ENCODE measurements at regions not wholly inside any gene's neighbourhood (a gene's known extent, or its start where the extent isn't known, plus 50 kb on each side); places are given as distances from the start of the nearest gene placed in this dataset.

DNA sequence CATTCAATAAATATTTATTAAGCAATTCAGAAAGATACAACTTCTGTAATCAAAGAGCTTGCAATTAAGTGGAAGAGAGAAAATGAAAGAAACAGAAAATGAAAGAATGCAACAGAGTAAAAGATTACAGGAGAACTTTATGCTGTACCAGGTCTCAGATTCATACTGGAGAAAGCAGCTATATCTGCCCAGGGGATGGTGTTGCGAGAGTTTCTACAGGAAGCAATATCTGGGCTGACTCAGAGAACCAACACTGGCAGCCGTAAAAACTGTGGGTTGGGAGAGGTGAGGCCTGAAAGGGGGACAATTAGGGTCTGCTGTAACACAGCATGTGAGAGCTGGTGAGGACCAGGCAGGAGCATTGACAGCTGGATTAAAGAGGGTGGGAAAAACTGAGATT, 256.7 kb upstream of the TCF21 start:
- no peak for FAIRE-seq

DNA sequence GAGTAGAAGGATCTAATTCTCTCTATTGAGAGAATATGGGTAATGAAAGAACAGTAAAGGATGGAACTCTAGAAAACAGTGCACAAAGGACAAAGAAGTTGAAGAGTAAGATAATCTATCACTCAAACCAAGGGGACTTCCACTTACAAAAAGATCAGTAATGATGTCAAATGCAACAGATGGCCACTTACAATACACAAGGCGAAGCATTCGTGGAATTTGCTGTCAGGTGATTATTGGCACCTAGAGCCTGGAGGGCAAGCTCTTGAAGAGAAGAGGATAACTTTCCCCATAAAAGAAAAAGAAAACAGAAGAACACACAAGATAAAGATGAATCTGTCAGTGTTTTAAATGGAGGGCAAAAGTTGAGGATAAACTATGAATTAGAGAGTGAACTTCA, 256.0 kb upstream of the TCF21 start:
- FAIRE-seq: no peak

DNA sequence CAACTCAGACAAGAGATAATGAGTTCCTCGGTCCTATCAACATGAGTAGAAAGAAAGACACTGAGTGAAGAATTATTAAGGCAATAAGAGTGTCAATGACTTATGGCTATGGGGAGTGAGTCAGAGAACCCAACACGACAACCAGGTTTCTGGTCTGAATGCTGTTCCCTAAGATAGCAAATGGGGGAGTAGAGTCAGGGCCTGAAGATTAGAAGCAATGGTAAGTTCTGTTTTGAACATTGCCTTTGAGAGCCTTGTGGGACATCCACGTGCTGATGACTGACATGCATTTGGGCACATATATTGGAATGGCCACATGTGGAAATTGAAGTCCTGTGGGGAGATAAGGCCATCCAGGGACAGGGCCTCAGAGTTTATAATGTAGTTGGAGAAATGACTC, 254.4 kb upstream of the TCF21 start:
- no peak for FAIRE-seq

DNA sequence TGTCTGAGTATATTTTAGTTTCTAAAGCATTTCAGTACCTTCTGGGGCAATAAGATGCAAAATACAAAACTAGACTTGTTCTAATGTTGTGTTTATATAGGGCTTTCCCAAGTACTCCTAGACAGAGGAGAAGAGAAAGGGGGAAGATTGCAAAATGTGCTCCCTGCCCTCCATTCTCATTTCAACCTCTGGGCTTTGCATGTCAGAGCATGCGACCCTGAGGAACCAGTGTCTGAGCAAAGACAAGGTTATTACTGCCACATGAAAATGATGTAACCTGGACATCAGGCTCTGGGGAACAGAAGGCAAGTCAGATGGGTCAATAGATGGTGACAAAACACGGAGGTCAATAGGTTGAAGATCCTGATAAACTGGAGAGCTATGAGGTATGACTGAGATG, 253.5 kb upstream of the TCF21 start:
- FAIRE-seq: no peak

DNA sequence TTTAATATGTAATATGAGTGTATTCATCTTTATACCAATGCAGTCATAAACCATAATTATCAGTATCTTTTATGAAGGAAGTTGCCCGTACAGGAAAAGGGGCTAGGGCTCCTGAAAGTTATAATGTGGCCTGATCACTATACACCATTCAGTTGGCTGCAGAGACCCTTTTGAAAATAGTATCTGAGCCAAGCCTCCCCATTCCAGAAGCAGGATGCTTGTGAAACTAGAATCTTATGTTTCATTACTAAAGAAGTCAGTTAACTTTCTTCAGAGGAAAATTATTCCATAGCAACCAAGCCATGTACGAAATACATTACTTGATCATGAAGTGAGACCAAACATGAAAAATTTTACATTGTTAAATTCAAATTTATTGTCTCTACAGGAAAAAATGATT, 251.5 kb upstream of the TCF21 start:
- FAIRE-seq: peak; percentile 64

DNA sequence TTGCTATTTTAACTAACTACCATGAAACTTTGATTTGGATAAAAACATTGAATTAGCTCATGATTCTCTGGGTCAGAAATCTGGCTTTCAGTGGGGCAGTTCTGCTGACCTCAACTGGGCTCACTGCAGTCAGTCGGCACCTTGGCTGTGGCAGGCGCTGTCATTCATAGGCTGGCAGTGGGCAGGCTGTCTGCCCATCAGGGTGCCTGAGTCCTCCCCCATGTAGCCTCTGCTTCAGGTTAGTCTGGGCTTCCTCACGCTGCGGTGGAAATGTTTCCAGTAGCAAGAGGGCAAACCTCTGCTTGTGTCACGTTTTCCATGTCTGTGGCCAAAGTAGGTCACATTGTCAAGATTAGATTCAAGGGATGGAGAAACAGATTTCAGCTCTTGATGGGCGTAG, 251.0 kb upstream of the TCF21 start:
- FAIRE-seq: no peak

DNA sequence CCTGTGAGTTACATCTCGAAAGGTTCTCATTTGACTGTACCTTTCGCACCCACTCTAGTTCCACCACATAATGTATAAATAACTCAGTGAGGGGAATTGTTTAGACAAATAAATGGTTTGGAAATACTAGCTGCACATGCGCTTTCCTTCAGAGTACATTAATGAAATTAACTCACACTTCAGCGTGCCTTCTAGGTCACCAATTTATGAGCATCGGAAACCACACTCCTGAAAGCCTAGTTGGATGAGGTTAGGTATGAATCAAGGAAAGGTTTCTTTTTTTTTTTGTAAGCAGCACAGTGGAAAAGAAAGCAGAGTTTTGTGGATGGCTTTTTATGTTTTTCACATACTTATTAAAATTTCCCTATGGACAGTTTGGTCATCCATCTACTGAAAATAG, 247.8 kb upstream of the TCF21 start:
- no peak for FAIRE-seq

DNA sequence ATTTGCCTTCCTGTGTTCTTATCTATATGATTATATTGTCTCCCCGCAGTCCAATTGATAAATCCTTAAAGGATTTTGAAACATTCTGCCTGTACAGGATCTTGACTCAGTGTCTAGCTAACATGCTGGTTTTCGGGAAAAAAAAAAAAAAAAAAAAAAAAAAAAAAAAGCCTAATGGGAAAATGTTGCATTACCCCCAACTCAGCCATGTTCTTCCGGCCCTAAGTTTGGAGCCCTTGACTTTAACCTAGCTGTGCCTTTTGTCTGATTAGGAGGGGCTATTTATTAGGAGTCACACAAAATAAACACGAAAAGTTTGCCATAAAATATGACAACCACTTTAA, 244.4 kb upstream of the TCF21 start:
- FAIRE-seq: no peak

DNA sequence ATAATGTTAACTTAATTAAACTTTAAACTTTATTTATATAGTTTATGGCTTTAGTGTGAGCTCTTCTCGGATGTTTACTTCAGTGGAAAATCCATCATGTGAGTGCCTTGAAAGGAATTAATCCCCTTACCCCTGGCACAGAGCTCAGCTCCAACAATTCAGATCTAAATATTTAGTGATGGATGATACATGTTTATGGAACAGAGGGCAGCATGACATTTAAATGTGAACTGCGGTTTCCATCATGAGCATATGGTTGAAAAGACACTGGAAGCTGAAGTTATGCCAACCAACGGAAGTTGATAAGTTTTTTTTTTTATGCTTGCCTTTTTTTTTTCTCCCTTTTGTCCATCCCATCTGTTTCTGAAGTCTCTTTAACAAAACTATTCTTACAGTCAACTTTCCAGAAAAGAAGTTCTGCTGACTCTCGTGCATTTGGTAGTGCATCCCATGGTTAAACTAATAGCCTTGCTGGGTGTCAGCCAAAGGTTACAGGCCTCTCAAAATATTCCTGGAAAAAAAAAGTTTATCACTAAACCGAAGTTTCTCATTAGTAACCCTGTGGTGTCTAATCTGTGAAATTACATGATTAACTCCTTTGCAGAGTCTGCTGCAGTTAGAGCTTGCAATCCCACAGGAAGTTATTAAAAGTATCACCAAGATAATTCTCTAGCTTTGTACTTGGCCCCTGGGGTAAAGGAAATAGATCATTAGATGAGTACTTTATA, 243.9 kb upstream of the TCF21 start:
- peak; percentile 97 for FAIRE-seq

DNA sequence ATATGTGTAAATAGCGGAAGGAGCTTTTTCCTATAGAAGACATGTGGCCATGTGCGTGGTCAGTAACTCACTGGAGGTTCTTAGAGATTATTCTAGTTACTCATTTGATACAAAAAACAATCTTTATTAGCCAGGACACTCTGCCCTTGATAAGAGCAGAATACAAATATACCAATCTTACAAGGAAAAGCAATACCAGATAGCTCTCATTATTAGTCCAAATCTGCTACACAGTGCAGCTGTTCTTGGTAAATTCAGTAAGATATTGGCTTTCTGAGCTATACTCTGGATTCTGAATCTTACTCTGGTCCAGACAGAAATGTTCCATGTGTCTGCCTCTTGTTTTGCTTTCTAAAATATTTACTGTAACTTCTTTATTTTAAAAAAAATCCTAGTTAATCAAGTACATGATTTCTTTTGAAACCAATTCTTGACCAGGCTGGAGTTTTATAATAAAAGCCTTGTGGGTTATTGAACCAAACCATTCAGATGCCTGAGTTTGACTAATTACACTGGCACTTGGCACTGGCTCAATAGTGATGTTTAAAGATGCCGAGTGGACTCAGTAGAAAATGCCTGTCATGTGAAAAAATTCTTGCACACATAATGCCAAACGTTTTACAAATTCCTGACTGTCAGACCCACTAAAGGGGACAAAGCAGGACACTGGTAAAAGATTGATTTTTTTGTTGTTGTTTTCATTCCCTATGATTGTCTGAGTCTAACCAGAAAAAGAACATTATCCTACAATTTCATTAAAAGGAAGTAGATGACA, 242.8 kb upstream of the TCF21 start:
- FAIRE-seq: no peak

DNA sequence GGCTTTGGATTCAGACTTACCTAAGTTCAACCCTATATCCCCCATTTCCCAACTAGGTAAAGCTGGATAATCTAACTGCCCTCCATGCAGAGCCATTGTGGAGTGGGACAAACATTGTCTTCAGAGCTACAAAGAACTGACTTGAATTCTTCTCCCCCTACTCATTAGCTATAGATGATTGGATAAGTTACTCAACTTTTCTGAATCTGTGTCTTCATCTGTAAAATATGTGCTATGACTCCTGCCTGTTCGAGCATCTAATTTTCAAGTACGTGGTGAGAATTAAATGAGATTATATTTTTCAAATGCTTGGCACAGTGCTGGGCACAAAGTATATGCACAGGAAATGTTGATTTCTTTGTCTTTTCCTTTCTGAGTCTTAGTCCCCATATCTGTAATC, 240.3 kb upstream of the TCF21 start:
- no peak for FAIRE-seq

DNA sequence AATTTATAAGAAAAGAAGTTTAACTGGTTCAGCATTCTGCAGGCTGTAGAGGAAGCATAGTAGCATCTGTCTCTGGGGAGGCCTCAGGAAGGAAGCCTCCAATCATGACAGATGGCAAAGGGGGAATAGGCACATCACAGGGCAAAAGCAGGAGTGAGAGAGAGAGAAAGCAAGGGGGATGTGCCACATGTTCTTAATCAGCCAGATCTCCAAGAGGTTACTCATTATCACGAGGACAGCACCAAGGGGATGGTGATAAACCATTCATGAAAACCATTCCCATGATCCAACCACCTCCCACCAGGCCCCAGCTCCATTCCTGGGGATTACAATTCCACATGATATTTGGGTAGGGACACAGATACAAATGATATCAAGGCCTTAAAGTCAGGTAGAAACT, 217.5 kb upstream of the TCF21 start:
- no peak for FAIRE-seq

DNA sequence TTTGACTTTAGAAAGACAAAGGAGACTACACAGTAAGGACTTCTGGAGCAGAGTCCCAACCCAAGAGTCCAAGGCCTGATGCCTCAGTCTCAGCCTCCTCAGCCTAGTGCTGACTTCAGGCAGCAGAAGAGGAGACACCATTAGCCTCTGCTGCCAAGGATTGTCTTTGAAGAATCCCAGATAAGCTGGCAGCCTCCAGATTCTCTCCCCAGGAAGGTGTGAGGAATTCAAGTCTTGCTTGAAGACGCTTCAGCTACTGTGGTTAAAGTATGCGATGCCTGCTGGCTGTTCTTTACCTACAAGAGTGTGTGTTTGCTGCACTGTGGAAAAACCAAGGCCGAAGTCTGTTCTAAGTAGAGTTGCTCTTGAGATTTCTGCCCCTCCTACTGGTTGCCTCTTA, 215.9 kb upstream of the TCF21 start:
- FAIRE-seq: no peak

DNA sequence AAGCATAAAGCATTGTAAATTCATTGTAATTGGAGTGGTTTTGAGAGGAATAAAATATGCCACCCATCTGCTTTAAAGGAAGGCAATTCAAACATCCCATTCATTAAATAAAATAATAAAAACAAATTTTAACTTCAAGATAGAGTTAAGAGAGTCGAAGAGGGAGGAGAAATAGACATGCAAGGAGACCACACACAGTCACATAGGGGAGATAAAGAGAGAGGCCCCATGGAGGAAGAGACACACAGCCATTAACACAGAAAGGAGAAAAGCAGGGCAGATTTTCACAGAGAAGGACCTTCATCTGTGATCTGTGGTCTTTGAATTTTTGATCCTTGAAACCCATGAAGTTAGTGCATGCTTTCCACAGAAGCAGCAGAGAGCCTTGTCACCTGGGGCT, 214.3 kb upstream of the TCF21 start:
- peak; percentile 50 for FAIRE-seq

DNA sequence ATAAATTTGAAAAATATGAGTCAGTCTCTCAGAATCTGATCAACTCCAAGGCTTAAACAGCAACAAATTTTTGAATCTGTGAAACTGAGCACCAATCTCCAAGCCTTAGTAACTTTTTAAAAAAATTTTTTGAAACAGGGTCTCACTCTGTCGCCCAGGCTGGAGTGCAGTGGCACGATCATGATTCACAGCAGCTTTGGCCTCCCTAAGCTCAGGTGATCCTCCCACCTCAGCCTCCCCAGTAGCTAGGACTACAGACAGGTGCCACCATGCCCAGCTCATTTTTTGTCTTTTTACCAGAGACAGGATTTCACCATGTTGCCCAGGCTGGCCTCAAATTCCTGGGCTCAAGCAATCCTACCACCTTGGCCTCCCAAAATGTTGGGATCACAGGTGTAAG, 207.9 kb upstream of the TCF21 start:
- no peak for FAIRE-seq

DNA sequence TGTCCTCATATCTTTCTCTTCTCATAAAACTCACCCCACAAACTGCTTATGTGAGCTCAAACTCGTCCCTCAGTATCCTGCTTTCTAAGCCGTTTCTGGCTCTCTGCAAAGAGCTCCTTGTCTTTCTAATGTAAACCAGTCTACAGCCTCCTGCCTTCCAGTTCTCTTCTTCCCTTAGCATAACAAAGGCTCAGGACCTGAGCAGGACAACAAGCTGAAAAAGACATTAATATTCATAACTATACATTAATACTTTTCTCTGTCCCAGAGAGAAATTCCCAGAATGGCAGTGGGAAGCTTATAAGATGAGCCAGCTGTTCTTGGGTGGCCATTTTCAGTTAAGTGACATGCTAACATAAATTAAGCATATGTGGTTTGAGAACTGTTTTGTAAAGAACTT, 207.0 kb upstream of the TCF21 start:
- FAIRE-seq: no peak

DNA sequence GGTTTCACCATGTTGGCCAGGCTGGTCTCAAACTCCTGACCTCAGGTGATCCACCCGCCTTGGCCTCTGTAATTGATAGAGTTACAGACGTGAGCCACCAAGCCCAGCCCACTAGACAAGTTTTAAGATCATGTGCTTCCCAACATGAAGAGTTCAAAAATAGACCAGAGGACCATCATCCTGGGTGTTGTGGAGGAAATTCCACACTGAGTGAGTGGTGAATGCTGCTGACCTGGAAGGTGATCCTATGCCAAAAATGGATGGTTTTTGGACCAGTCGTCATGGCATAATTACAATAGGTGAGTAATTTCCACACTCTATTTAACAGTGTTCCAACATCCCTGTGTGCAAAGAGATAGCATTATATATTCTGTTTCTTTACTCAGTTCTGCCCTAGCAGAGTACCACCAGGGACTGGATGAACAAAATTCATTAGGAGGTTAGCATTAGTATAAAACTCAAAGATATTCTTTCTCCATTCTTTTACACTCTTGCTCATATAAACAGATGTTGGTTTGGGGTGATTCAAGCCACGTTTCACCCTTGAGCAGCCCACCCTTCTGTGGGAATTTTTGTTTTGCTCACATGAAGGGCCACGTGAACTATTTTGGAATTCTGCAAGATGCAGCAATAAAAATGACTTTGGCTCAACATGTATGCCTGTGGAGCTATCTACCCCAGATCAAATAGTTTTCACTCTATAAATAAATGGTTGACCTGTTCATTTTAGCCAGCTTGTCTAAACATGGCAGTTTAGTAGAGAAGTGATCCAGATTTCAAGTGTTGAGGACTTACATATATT, 206.2 kb upstream of the TCF21 start:
- FAIRE-seq: peak; percentile 96

DNA sequence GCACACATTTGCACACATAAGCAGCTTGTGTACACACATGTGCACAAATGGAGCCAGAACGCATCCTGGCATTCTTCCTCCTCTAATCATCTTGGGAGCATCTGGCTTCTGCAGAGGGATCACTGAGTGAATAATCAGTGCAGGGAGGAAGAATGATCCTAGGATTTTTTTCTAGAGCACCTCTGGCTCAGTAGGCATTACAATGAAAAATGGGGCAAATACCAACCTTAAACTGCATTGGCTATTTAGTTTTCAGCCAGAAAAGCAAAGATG, 205.7 kb upstream of the TCF21 start:
- FAIRE-seq: no peak

DNA sequence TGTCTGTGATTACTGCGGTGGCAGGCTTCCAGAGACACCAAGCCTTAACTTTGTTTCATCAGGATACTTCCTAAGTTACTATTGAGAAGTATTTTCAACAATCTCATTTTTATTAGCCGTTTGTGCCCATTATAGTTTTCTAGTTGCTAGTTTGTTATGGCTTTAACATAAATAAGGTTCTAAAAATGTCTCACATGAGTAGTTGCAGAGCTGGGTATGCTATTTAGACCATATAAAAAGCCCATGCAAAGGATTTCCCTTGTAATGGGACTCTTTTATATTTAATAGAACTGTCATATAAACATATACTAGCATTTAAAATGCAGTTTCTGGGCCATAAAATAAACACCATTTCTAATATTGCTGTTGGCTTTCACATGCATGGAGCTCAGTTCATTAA, 205.3 kb upstream of the TCF21 start:
- peak; percentile 99 for FAIRE-seq

DNA sequence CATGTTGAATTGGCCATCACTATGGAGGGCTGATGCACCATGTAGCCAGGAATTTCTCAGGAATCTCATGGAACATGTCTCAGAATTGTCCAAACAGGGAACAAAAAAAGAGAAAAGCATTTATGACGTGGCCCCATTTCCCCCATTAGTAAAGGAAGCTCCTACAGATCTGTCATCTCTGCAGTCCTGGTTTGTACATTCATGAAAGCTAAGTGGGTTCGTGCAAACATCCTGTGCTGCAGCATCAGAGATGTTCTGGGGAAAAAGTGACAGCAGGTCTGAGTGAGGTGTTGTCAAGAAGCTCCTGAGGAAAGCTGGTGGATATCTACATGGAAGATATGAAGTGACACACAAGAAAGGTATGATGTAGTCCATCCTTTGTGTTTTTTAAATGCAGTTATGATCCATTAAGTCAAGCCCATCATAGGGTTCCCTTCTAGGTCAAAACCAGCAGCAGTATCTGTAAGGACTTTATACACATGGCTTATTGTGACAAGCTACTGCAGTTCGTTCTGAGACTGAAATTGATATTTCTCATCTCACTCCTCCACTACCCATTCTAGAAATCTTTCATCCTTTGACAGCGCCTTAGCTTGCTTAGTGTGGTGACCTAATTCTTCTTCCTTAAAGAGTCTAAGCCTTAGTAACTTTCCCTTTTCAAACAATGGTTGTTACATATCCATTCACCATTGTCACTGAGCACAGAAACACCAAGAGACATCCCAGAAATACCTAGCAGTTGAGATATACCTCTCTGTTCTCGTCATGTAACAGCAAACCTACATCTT, 200.0 kb upstream of the TCF21 start:
- FAIRE-seq: no peak

DNA sequence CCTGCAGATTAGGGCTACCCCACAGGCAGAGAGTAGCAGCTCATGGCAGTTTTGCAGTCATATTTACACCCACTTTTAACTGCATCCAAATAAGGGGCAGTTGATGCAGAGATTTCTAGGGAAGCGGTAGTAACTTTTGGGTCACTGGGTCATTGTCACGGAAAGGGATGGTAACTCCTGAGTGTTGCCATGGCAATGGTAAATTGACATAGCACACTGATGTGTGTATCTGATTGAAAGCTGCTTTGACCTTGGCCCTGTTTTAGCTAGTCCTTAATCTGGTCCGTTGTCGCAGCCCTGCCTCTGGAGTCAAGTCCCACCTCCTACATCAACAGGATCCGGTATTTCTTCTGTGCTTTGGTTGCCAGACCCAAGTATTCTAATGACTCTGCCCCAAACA, 199.1 kb upstream of the TCF21 start:
- no peak for FAIRE-seq

DNA sequence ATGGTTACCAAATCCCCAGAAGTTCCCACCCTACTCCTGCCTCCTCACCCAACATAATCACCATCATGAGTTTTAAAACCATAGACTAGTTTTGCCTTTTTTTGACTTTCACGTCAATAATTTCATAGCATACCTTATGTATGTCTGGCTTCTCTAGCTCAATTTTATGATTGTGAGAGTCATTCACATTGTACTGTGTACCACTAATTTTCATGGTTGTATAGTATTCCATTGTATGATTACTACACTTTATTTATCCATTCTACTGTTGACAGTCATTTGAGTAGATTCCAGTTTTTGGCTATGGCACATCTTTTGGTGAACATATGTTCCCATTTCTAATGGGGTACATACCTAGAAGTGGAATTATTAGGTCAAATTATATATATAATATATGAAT, 195.3 kb upstream of the TCF21 start:
- no peak for FAIRE-seq

DNA sequence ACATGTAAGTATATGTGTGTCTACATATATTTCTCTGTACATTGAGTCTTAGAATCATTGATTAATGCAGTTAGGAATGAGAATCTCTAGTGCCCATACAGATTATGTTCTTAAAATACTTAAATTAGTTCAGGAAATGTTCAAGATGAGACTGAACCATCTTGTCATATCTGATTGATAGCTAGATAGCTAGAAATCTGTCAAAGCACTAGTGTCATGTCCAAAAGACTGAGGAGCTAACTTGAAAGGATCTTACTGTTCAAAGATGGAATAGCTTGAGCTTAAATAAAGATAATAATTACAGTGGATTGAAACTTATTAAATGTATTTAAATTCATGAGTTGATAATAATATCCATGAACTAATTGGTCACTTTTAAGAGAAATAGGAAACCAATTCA, 191.7 kb upstream of the TCF21 start:
- no peak for FAIRE-seq

All from endometrium (tissue), 2 donors.